ENCODE measurements at regions not wholly inside any gene's neighbourhood (a gene's known extent, or its start where the extent isn't known, plus 50 kb on each side); places are given as distances from the start of the nearest gene placed in this dataset.

DNA sequence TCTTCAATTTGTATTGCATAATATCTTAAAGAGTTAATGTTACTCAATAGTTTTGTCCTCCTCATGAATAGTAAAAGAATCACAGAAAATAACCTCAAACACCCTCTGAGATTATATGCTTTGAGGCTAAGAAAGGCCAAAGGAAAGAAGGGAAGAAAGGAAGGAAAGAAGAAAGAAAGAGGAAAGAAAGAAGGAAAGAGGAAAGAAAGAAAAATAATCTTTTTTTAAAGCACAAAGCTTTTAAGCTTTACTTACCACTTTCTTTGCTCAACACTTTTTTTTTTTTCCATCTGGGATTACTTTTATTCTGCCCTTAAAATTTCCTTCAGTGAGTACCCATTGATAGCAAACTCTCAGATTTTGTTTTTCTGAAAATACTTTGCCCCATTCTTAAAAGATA is 369.1 kb downstream of the FGF9 start:
- TF ChIP-seq POLR2AphosphoS5 (IDR thresholded peaks at IDR 0.05; ENCODE audit: low read depth, low read length) (no peak), FOXP2 (optimal IDR thresholded peaks at IDR 0.05; ENCODE audit: borderline replicate concordance, extremely low read depth, extremely low read length, insufficient read depth) (no peak), SIN3A (IDR thresholded peaks at IDR 0.05; ENCODE audit: borderline replicate concordance, insufficient read depth, low read length) (no peak), TAF1 (IDR thresholded peaks at IDR 0.05; ENCODE audit: borderline replicate concordance, insufficient read depth, low read length) (no peak)
- TF ChIP-seq, protein P1, sequence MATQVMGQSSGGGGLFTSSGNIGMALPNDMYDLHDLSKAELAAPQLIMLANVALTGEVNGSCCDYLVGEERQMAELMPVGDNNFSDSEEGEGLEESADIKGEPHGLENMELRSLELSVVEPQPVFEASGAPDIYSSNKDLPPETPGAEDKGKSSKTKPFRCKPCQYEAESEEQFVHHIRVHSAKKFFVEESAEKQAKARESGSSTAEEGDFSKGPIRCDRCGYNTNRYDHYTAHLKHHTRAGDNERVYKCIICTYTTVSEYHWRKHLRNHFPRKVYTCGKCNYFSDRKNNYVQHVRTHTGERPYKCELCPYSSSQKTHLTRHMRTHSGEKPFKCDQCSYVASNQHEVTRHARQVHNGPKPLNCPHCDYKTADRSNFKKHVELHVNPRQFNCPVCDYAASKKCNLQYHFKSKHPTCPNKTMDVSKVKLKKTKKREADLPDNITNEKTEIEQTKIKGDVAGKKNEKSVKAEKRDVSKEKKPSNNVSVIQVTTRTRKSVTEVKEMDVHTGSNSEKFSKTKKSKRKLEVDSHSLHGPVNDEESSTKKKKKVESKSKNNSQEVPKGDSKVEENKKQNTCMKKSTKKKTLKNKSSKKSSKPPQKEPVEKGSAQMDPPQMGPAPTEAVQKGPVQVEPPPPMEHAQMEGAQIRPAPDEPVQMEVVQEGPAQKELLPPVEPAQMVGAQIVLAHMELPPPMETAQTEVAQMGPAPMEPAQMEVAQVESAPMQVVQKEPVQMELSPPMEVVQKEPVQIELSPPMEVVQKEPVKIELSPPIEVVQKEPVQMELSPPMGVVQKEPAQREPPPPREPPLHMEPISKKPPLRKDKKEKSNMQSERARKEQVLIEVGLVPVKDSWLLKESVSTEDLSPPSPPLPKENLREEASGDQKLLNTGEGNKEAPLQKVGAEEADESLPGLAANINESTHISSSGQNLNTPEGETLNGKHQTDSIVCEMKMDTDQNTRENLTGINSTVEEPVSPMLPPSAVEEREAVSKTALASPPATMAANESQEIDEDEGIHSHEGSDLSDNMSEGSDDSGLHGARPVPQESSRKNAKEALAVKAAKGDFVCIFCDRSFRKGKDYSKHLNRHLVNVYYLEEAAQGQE (IDR thresholded peaks at IDR 0.05; ENCODE audit: insufficient read depth in 1 of 2, low read depth in 2 of 2, low read length in 2 of 2): no peak

DNA sequence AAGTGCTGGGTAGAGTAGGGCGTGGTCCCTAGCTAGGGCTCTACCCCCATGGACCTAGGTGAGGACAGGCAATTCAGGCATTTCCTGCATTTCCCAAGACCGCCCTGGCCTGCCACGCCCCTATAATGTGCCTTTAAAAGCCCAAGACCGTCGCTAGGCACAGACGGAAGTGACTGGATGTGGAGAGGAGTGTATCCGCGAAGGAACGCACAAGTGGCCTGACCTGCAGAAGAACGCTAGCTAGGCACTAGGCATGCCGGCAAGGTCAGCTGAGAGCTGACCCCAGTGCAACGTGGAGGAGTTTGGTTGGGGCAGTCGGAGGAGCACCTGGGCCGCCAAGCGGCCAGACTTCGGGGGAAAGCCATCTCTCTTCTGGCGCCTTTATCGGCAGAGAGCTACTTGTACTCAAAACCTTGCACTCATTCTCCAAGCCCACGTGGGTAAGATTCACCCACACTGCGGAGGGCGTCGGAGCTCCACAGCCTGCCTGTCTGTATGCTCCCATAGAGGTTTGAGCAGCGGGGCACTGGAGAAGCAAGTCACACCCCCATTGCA is 370.0 kb downstream of the FGF9 start:
- TF ChIP-seq SIN3A (IDR thresholded peaks at IDR 0.05; ENCODE audit: borderline replicate concordance, insufficient read depth, low read length): no peak
- TF ChIP-seq FOXP2 (optimal IDR thresholded peaks at IDR 0.05; ENCODE audit: borderline replicate concordance, extremely low read depth, extremely low read length, insufficient read depth): no peak
- TF ChIP-seq TAF1 (IDR thresholded peaks at IDR 0.05; ENCODE audit: borderline replicate concordance, insufficient read depth, low read length): no peak
- TF ChIP-seq, protein P1 (IDR thresholded peaks at IDR 0.05; ENCODE audit: insufficient read depth in 1 of 2, low read depth in 2 of 2, low read length in 2 of 2): no peak
- no peak for TF ChIP-seq POLR2AphosphoS5 (IDR thresholded peaks at IDR 0.05; ENCODE audit: low read depth, low read length)

DNA sequence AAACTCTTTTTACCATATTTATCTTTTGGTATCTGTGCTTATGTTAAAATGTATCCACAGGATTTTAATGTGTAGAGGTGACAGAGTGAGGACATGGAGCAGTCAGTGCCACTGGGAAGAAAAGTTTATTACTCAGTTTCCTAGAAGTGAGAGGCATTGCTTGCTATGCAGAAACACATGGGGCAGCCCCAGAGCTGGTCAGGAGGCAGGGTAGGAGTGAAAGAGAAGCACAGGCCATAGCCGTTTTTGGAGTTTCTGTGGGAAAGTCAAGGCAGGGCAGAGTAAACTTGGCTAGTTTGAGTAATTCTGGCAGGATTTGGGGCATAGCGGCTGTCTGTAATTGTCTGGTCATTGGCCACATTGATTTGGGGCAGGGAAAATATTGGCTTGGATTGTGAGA is 370.9 kb downstream of the FGF9 start:
- TF ChIP-seq FOXP2 (optimal IDR thresholded peaks at IDR 0.05; ENCODE audit: borderline replicate concordance, extremely low read depth, extremely low read length, insufficient read depth): no peak
- TF ChIP-seq, protein P1 (IDR thresholded peaks at IDR 0.05; ENCODE audit: insufficient read depth in 1 of 2, low read depth in 2 of 2, low read length in 2 of 2): no peak
- TF ChIP-seq POLR2AphosphoS5 (IDR thresholded peaks at IDR 0.05; ENCODE audit: low read depth, low read length): no peak
- no peak for TF ChIP-seq TAF1 (IDR thresholded peaks at IDR 0.05; ENCODE audit: borderline replicate concordance, insufficient read depth, low read length)

DNA sequence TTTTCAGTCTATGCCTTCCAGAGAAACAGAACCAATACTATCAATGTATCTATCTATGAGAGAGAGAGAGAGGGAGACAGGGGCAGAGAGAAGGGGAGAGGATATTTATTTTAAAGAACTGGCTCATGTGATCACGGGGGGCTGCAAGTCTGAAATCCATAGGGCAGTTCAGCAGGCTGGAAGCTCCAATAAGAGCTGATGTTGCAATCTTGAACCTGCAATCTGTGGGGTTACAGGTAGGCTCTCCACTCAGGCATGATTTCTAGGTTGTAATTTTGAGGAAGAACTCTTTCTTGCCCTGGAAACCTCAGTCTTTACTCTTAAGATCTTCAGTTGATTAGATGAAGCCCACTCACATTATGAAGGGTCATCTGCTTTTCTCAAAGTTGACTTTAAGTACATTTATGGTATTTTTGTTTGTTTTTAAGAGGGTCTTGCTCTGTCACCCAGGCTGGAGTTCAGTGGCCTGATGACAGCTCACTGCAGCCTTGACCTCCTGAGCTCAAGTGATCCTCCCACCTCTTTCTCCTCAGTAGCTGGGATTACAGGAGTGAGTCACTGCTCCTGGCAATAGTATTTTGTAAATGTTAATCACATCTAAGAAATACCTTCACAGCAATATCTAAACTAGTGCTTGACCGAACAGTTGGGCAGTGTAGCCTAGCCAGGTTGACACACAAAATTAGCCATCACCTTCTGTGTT is 376.4 kb downstream of the FGF9 start:
- TF ChIP-seq, protein P1 (IDR thresholded peaks at IDR 0.05; ENCODE audit: insufficient read depth in 1 of 2, low read depth in 2 of 2, low read length in 2 of 2): no peak
- no peak for TF ChIP-seq SIN3A (IDR thresholded peaks at IDR 0.05; ENCODE audit: borderline replicate concordance, insufficient read depth, low read length)
- no peak for TF ChIP-seq TAF1 (IDR thresholded peaks at IDR 0.05; ENCODE audit: borderline replicate concordance, insufficient read depth, low read length)
- no peak for TF ChIP-seq FOXP2 (optimal IDR thresholded peaks at IDR 0.05; ENCODE audit: borderline replicate concordance, extremely low read depth, extremely low read length, insufficient read depth)
- TF ChIP-seq POLR2AphosphoS5 (IDR thresholded peaks at IDR 0.05; ENCODE audit: low read depth, low read length): no peak
